ENCODE measurements at regions not wholly inside any gene's neighbourhood (a gene's known extent, or its start where the extent isn't known, plus 50 kb on each side); places are given as distances from the start of the nearest gene placed in this dataset.

DNA sequence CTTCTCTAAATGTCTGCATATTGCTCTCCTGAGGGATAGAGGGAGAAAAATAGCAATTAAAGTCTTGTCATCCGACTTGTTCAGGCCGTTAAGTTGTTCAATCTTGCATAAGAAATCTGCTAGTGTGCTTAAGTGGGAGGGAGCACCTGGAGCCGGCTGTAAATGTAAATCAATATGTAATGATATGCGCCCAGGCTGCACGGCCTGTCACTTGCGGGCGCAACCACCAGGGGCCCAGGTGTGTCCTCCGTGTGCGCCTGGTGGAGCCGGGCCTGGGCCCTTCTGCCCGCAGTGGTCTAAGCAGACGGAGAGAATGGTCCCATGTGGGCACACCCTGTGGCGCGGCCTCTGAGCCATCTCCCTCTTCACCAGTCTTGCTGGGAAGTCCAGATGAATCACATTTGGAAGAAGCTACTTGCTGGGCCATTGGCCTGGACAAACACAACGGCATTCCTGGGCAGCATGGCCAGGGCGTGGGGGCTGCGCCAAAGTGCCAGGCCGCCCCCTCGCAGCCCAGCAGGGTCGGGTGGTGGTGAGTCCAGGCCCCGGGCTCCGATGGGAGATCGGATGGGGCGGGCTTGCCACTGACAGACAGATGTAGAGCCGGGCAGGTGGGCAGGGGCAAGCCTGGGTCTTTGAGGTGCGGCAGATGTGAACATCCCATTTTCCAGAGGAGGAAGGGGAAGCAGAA lies 193.3 kb upstream of the C14orf180 start:
- TF ChIP-seq CEBPB (IDR thresholded peaks at IDR 0.05), result no peak
- TF ChIP-seq, protein P1, sequence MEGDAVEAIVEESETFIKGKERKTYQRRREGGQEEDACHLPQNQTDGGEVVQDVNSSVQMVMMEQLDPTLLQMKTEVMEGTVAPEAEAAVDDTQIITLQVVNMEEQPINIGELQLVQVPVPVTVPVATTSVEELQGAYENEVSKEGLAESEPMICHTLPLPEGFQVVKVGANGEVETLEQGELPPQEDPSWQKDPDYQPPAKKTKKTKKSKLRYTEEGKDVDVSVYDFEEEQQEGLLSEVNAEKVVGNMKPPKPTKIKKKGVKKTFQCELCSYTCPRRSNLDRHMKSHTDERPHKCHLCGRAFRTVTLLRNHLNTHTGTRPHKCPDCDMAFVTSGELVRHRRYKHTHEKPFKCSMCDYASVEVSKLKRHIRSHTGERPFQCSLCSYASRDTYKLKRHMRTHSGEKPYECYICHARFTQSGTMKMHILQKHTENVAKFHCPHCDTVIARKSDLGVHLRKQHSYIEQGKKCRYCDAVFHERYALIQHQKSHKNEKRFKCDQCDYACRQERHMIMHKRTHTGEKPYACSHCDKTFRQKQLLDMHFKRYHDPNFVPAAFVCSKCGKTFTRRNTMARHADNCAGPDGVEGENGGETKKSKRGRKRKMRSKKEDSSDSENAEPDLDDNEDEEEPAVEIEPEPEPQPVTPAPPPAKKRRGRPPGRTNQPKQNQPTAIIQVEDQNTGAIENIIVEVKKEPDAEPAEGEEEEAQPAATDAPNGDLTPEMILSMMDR (IDR thresholded peaks at IDR 0.05), result no peak
- TF ChIP-seq POLR2A (IDR thresholded peaks at IDR 0.05; ENCODE audit: low read length), result no peak
- no peak for TF ChIP-seq FOSL2 (IDR thresholded peaks at IDR 0.05)
- TF ChIP-seq FOSL2 (CRISPR knock-in tag; IDR thresholded peaks at IDR 0.05), result no peak
- no peak for TF ChIP-seq RFX5 (IDR thresholded peaks at IDR 0.05)

All from A549 (cell line).